ENCODE measurements at regions not wholly inside any gene's neighbourhood (a gene's known extent, or its start where the extent isn't known, plus 50 kb on each side); places are given as distances from the start of the nearest gene placed in this dataset.
"Not testable (repeated sequence)": the region's sequence is repeated elsewhere in the genome, so short reads cannot be mapped to it uniquely, and the experiment has no call there.

DNA sequence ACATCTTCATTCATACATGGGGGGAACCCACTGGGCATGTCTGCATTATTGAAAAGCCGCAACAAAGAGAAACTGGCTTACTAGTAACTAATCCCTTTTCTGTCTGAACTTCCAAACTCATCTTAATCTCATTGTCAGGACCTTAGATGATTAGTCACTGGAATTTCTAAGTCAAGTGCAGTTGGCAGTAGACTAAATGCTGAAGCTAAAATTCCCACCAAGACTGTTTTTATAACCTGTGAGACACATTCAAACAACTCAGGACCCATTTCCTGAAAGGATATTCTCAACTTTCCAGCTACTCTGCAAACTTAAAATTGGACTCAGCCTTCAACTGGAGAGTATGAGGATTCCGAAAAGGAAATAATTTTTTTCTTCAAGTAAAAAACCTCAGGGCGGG, 94.8 kb upstream of the SCAF8 start:
- Histone ChIP-seq H3K27ac (ENCODE audit: low read depth, low read length) (no peak overlapping the region), H3K4me2 (ENCODE audit: low read length) (no peak overlapping the region), H3K4me3 (ENCODE audit: low read length) (no peak overlapping the region), H4K20me1 (ENCODE audit: control insufficient read depth, insufficient read depth, low read depth, low read length) (no peaks in the 10 kb centered on the region), H3K27me3 (ENCODE audit: control insufficient read depth, low read length) (no peaks in the 10 kb centered on the region), H3K36me3 (ENCODE audit: control insufficient read depth, low read length) (no peaks in the 10 kb centered on the region), H3K9me3 (ENCODE audit: control insufficient read depth, insufficient read depth, low read length) (no peaks in the 10 kb centered on the region), H3K79me2 (ENCODE audit: control insufficient read depth, low read length) (no peaks in the 10 kb centered on the region), H3F3A (ENCODE audit: control insufficient read depth, insufficient read depth) (no peaks in the 10 kb centered on the region), H3K9me2 (replicated peaks; ENCODE audit: control insufficient read depth, low read length) (no peaks in the 10 kb centered on the region), H3K4me1 (ENCODE audit: control insufficient read depth, low read length) (no peaks in the 10 kb centered on the region)
- no peak for TF ChIP-seq EZH2phosphoT487 (IDR thresholded peaks at IDR 0.05; ENCODE audit: borderline replicate concordance, low read length)
- TF ChIP-seq, protein P1, sequence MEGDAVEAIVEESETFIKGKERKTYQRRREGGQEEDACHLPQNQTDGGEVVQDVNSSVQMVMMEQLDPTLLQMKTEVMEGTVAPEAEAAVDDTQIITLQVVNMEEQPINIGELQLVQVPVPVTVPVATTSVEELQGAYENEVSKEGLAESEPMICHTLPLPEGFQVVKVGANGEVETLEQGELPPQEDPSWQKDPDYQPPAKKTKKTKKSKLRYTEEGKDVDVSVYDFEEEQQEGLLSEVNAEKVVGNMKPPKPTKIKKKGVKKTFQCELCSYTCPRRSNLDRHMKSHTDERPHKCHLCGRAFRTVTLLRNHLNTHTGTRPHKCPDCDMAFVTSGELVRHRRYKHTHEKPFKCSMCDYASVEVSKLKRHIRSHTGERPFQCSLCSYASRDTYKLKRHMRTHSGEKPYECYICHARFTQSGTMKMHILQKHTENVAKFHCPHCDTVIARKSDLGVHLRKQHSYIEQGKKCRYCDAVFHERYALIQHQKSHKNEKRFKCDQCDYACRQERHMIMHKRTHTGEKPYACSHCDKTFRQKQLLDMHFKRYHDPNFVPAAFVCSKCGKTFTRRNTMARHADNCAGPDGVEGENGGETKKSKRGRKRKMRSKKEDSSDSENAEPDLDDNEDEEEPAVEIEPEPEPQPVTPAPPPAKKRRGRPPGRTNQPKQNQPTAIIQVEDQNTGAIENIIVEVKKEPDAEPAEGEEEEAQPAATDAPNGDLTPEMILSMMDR (IDR thresholded peaks at IDR 0.05; ENCODE audit: low read depth, low read length, poor library complexity, severe bottlenecking) = no peak

DNA sequence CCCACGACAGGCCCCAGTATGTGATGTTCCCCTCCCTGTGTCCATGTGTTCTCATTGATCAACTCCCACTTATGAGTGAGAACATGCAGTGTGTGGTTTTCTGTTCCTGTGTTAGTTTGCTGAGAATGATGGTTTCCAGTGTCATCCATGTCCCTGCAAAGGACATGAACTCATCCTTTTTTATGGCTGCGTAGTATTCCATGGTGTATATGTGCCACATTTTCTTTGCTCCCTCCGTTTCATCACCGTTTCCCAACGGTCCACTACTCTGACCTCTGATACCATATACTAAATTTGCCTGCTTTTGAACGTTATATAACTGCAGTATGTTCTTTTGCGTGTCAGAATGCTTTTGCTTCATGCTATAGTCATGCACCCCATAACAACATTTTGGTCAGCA, 94.0 kb upstream of the SCAF8 start:
- H3F3A ChIP-seq (ENCODE audit: control insufficient read depth, insufficient read depth); H3K9me3 ChIP-seq (ENCODE audit: control insufficient read depth, insufficient read depth, low read length); H3K4me3 ChIP-seq (ENCODE audit: low read length); H4K20me1 ChIP-seq (ENCODE audit: control insufficient read depth, insufficient read depth, low read depth, low read length); H3K9me2 ChIP-seq (replicated peaks; ENCODE audit: control insufficient read depth, low read length); H3K4me1 ChIP-seq (ENCODE audit: control insufficient read depth, low read length); H3K27ac ChIP-seq (ENCODE audit: low read depth, low read length); H3K36me3 ChIP-seq (ENCODE audit: control insufficient read depth, low read length); H3K27me3 ChIP-seq (ENCODE audit: control insufficient read depth, low read length); H3K79me2 ChIP-seq (ENCODE audit: control insufficient read depth, low read length); H3K4me2 ChIP-seq (ENCODE audit: low read length): not testable (repeated sequence)

- TF ChIP-seq, protein P1 (IDR thresholded peaks at IDR 0.05; ENCODE audit: low read depth, low read length, poor library complexity, severe bottlenecking) = no peak
- no peak for TF ChIP-seq EZH2phosphoT487 (IDR thresholded peaks at IDR 0.05; ENCODE audit: borderline replicate concordance, low read length)
- Histone ChIP-seq H3K27me3 (ENCODE audit: control insufficient read depth, low read length) (peaks cover 4% of the 10 kb centered on the region), H3K4me1 (ENCODE audit: control insufficient read depth, low read length) (no peaks in the 10 kb centered on the region), H3K27ac (ENCODE audit: low read depth, low read length) (no peak overlapping the region), H3K4me2 (ENCODE audit: low read length) (no peak overlapping the region), H3K9me3 (ENCODE audit: control insufficient read depth, insufficient read depth, low read length) (no peaks in the 10 kb centered on the region), H3F3A (ENCODE audit: control insufficient read depth, insufficient read depth) (no peaks in the 10 kb centered on the region), H3K9me2 (replicated peaks; ENCODE audit: control insufficient read depth, low read length) (no peaks in the 10 kb centered on the region), H4K20me1 (ENCODE audit: control insufficient read depth, insufficient read depth, low read depth, low read length) (no peaks in the 10 kb centered on the region), H3K79me2 (ENCODE audit: control insufficient read depth, low read length) (no peaks in the 10 kb centered on the region), H3K36me3 (ENCODE audit: control insufficient read depth, low read length) (no peaks in the 10 kb centered on the region), H3K4me3 (ENCODE audit: low read length) (no peak overlapping the region)
Measured at GRCh38 chr6:154648188-154648887, 84.9 kb upstream of the SCAF8 start.

GRCh38 chr6:154648888-154649205, 84.4 kb upstream of the SCAF8 start:
- Histone ChIP-seq H3K9me2 (replicated peaks; ENCODE audit: control insufficient read depth, low read length) (no peaks in the 10 kb centered on the region), H3K9me3 (ENCODE audit: control insufficient read depth, insufficient read depth, low read length) (no peaks in the 10 kb centered on the region), H3K79me2 (ENCODE audit: control insufficient read depth, low read length) (no peaks in the 10 kb centered on the region), H3K4me1 (ENCODE audit: control insufficient read depth, low read length) (no peaks in the 10 kb centered on the region), H3F3A (ENCODE audit: control insufficient read depth, insufficient read depth) (no peaks in the 10 kb centered on the region), H4K20me1 (ENCODE audit: control insufficient read depth, insufficient read depth, low read depth, low read length) (no peaks in the 10 kb centered on the region), H3K27me3 (ENCODE audit: control insufficient read depth, low read length) (peaks cover 4% of the 10 kb centered on the region), H3K36me3 (ENCODE audit: control insufficient read depth, low read length) (no peaks in the 10 kb centered on the region), H3K4me3 (ENCODE audit: low read length) (no peak overlapping the region), H3K27ac (ENCODE audit: low read depth, low read length) (no peak overlapping the region), H3K4me2 (ENCODE audit: low read length) (no peak overlapping the region)
- no peak for TF ChIP-seq EZH2phosphoT487 (IDR thresholded peaks at IDR 0.05; ENCODE audit: borderline replicate concordance, low read length)
- TF ChIP-seq, protein P1 (IDR thresholded peaks at IDR 0.05; ENCODE audit: low read depth, low read length, poor library complexity, severe bottlenecking) = no peak
